Activated CD4-positive, alpha-beta T cell treated with anti-CD3 and anti-CD28 coated beads, Interleukin-2, amount 10 ng/mL, durations not matched to agents 7 days and 5 days (primary cell): ENCODE measurements at regions not wholly inside any gene's neighbourhood (a gene's known extent, or its start where the extent isn't known, plus 50 kb on each side); places are given as distances from the start of the nearest gene placed in this dataset.
"Not testable (repeated sequence)": the region's sequence is repeated elsewhere in the genome, so short reads cannot be mapped to it uniquely, and the experiment has no call there.

ENCODE experiments used
- CTCF ChIA-PET: fragments of 350-600 bp; sonication (Branson Sonifier 250); formaldehyde crosslinking; loops from one replicate; lab custom pipeline; 2021; ENCODE audit warnings: antibody characterized with exemption; lab: Charles Lee
- POLR2A ChIA-PET: fragments of 350-600 bp; sonication (Branson Sonifier 250); formaldehyde crosslinking; loops from one replicate; lab custom pipeline; 2021; ENCODE audit warnings: antibody characterized with exemption; lab: Charles Lee
- DNase-seq: peaks from one replicate; pipeline ENCODE4 v3.0.0-alpha.2; 2020
- H3K27ac Mint-ChIP-seq: one replicate; pipeline ENCODE4 v1.8.0; 2021; ENCODE audit warnings: mild to moderate bottlenecking, moderate library complexity, mixed read lengths
- H3K27me3 Mint-ChIP-seq: one replicate; pipeline ENCODE4 v1.8.0; 2021; ENCODE audit warnings: mixed read lengths
- H3K36me3 Mint-ChIP-seq: one replicate; pipeline ENCODE4 v1.8.0; 2021; ENCODE audit warnings: low read depth, mixed read lengths
- H3K4me1 Mint-ChIP-seq: one replicate; pipeline ENCODE4 v1.8.0; 2021; ENCODE audit warnings: mixed read lengths
- H3K4me3 Mint-ChIP-seq: one replicate; pipeline ENCODE4 v1.8.0; 2021; ENCODE audit warnings: mild to moderate bottlenecking, moderate library complexity, mixed read lengths
- H3K9me3 Mint-ChIP-seq: one replicate; pipeline ENCODE4 v1.8.0; 2021; ENCODE audit warnings: mixed read lengths

DNA sequence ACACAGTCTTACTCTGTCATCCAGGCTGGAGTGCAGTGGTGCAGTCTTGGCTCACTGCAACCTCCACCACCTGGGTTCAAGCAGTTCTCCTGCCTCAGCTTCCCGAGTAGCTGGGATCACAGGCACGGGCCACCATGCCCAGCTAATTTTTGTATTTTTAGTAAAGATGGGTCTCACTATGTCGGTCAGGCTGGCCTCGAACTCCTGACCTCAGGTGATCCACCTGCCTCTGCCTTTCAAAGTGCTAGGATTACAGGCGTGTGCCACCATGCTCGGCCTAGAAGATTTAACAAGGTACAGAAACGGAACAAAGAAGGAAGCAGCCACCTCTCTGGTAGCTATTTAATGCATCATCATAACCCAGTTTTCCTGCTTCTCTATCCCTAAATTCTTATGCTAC lies 113.8 kb downstream of the LARP7 start:
- H3K9me3 Mint-ChIP-seq, POLR2A ChIA-PET: not testable (repeated sequence)

DNA sequence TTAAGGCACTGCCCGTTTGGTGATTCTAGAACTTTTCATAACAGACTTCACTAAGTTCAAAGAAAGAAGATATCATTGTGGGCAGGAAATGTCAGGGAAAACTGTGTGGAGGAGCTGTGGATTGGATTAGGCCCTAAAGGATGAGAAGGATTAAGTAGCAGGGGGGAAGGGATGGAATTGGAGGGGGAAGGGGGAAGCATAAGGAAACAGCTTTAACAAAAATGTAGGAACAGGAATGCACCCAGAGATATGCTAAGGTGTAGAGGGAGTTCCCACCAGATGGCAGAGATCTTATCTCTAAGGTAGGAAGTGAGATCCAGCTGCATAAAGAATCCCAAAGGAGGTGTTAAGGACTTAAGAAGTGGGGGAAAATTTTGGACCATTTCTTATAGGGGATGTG lies 114.5 kb downstream of the LARP7 start:
- no peaks in the 10 kb centered on the region for H3K36me3 Mint-ChIP-seq
- H3K27ac Mint-ChIP-seq, result no peak overlapping the region
- no peak for DNase-seq
- no peaks in the 10 kb centered on the region for H3K9me3 Mint-ChIP-seq
- no peak overlapping the region for H3K4me3 Mint-ChIP-seq
- H3K27me3 Mint-ChIP-seq, result peaks cover 10% of the 10 kb centered on the region
- H3K4me1 Mint-ChIP-seq, result no peaks in the 10 kb centered on the region
- ChIA-PET CTCF (interaction anchor here (0.6 kb wide), 1 partner anchor 133 kb away, joined by 3 read pairs; no protein-coding TSS in a partner anchor), POLR2A (no interaction called here)

More for the DNA sequence above, 113.8 kb downstream of the LARP7 start:
- not testable (repeated sequence) for H3K4me3 Mint-ChIP-seq, H3K4me1 Mint-ChIP-seq, H3K36me3 Mint-ChIP-seq, H3K27ac Mint-ChIP-seq, DNase-seq
- CTCF ChIA-PET, result interaction anchor here (0.6 to 1.2 kb wide), 2 partner anchors 12 to 132 kb away, joined by 3 read pairs; no protein-coding TSS in a partner anchor
- H3K27me3 Mint-ChIP-seq, result peaks cover 14% of the 10 kb centered on the region

DNA sequence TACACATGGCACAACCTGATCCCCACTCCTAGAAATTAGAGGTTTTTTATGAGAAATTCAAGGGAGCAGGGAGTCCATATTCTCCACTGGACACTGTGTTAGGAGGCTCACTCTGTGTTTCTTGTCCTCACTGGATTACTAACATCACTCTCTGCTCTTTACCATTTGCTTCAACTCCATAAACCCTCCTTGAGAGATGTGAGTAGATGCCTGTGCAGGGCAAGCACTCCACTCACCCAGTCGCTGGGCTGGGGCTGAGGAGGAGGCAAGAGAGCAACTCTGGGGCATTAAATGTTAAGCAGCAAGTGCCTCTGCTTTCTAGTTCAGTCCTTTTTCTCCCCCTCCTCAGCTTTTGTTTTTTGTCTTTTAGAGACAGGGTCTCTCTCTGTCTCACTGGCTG lies 115.1 kb downstream of the LARP7 start:
- H3K4me3 Mint-ChIP-seq, result no peak overlapping the region
- H3K36me3 Mint-ChIP-seq, result no peaks in the 10 kb centered on the region
- no peaks in the 10 kb centered on the region for H3K4me1 Mint-ChIP-seq
- no peak overlapping the region for H3K27ac Mint-ChIP-seq
- POLR2A ChIA-PET, result no interaction called here
- no peaks in the 10 kb centered on the region for H3K9me3 Mint-ChIP-seq
- DNase-seq, result no peak
- CTCF ChIA-PET, result interaction anchor here (0.6 kb wide), 2 partner anchors 47 to 69 kb away, joined by 3 to 4 read pairs; no protein-coding TSS in a partner anchor
- peaks cover 9% of the 10 kb centered on the region for H3K27me3 Mint-ChIP-seq

DNA sequence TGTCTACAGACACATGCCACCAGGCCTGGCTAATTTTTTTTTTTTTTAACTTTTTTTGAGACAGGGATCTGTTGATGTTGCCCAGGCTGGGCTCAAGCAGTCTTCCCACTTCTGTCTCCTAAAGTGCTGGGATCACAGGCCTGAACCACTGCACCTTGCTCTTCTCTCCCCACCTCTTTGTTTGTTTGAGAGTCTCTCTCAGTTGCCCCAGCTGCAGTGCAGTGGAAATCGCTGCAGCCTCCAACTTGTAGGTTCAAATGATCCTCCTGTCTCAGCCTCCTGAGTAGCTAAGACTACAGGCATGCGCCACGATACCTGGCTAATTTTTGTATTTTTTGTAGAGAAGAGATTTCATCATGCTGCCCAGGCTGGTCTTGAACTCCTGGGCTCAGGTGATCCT lies 115.6 kb downstream of the LARP7 start:
- H3K27me3 Mint-ChIP-seq, result peaks cover 4% of the 10 kb centered on the region
- POLR2A ChIA-PET, result no interaction called here

DNA sequence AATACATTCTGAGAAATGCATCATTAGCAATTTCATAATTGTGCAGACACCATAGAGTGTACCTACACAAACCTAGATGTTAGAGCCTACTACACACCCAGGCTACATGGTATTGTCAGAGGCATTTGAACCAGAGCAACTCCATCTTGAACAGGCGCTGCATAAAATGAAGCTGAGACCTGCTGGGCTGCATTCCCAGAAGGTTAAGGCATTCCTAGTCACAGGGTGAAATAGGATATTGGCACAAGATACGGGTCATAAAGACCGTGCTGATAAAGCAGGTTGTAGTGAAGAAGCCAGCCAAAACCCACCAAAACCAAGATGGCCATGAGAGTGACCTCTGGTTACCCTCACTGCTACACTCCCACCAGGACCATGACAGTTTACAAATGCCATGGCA lies 116.4 kb downstream of the LARP7 start:
- Mint-ChIP-seq H3K36me3 (no peaks in the 10 kb centered on the region), H3K27ac (no peak overlapping the region), H3K4me3 (no peak overlapping the region), H3K27me3 (no peaks in the 10 kb centered on the region), H3K9me3 (no peaks in the 10 kb centered on the region), H3K4me1 (no peaks in the 10 kb centered on the region)
- POLR2A ChIA-PET, result no interaction called here
- DNase-seq, result no peak
- CTCF ChIA-PET, result interaction anchor here (1.6 kb wide), 1 partner anchor 116 kb away, joined by 4 read pairs; no protein-coding TSS in a partner anchor

More for the DNA sequence above, 115.6 kb downstream of the LARP7 start:
- Mint-ChIP-seq H3K4me3 (no peak overlapping the region), H3K27ac (no peak overlapping the region), H3K36me3 (no peaks in the 10 kb centered on the region), H3K9me3 (no peaks in the 10 kb centered on the region), H3K4me1 (no peaks in the 10 kb centered on the region)
- CTCF ChIA-PET, result interaction anchor here (0.6 kb wide), 2 partner anchors 47 to 69 kb away, joined by 3 to 4 read pairs; no protein-coding TSS in a partner anchor
- DNase-seq, result no peak

DNA sequence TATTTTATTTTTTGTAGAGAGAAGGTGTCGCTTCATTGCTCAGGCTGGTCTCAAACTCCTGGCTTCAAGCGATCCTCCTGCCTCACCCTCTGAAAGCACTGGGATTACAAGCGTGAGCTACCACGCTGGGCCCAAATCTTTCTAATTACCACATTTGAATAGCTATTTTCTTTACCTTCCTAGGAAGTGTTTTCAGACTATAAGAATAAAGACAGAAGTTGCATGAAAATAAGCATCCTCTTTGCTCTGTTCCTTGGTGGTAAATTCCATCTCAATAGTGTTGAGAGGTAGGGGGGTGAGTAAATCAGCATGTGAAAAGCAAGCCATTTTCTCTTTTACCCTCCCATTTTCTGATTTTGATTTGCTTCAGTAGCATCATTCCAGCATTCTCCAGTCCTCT lies 122.4 kb downstream of the LARP7 start:
- no peaks in the 10 kb centered on the region for H3K36me3 Mint-ChIP-seq
- CTCF ChIA-PET, result no interaction called here

DNA sequence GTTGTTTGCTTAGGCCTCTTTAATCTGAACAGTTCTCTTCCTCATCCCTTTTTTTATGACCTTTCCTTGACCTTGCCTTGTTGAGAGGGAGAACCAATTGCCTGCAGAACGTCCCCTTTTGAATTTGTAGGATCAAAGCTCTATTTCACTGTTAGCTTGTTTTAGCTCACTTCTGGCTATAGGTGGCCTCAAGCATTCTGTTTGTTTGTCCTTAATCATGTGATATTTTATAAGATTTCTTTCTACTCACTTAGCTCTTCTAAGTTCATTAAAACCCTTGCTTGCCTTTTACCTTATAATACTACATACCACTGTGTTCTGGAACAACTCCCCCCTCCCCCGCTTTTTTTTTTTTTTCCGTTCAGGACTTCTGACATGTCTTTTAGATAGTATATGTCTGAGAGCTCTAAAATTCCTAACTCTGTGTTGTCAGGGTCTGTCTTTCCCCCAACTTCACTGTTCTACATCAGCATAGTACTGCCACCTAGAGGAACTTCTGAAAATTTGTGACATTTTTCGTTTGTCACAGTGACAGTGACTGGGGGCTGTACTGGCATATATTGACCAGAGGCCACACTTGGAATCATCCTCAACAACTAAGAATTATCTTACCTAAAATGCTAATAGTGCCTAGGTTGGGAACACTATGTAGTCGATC lies 128.5 kb downstream of the LARP7 start:
- no peaks in the 10 kb centered on the region for H3K9me3 Mint-ChIP-seq
- ChIA-PET POLR2A (no interaction called here), CTCF (interaction anchor here (0.6 to 1.2 kb wide), 11 partner anchors 9 to 1740 kb away, joined by 3 to 5 read pairs (median 3); no protein-coding TSS in a partner anchor)
- H3K36me3 Mint-ChIP-seq, result no peaks in the 10 kb centered on the region
- H3K27me3 Mint-ChIP-seq, result peaks cover 4% of the 10 kb centered on the region
- DNase-seq, result peak; percentile 12
- H3K4me1 Mint-ChIP-seq, result peaks cover 4% of the 10 kb centered on the region
- no peak overlapping the region for H3K4me3 Mint-ChIP-seq
- no peak overlapping the region for H3K27ac Mint-ChIP-seq

More for the DNA sequence above, 122.4 kb downstream of the LARP7 start:
- POLR2A ChIA-PET, result no interaction called here
- Mint-ChIP-seq H3K9me3 (no peaks in the 10 kb centered on the region), H3K4me1 (peaks cover 4% of the 10 kb centered on the region), H3K27ac (no peak overlapping the region), H3K27me3 (peaks cover 4% of the 10 kb centered on the region), H3K4me3 (no peak overlapping the region)
- no peak for DNase-seq

DNA sequence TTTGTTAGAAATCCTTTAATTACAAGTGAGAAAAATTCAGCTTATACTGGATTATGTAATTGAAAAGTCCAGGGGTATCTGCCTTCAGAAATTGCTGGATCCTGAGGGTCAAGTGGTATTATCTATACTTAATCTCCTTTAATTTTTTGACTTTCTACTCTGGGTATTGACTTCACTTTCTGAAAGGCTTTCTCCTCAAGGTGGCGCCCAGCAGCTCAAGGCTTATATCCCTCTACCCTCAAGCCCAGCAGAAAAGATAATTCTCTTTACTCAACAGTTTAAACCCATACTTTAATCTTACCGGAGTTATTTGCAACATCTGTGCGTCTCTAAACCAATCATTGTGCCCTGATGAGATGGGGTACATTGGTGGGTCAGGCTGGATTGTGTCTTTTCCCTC lies 129.5 kb downstream of the LARP7 start:
- Mint-ChIP-seq H3K9me3 (no peaks in the 10 kb centered on the region), H3K4me3 (no peak overlapping the region), H3K36me3 (no peaks in the 10 kb centered on the region), H3K4me1 (peaks cover 4% of the 10 kb centered on the region), H3K27me3 (peaks cover 4% of the 10 kb centered on the region), H3K27ac (no peak overlapping the region)
- no peak for DNase-seq
- CTCF ChIA-PET, result interaction anchor here (1.0 kb wide), 1 partner anchor 172 kb away, joined by 4 read pairs; no protein-coding TSS in a partner anchor
- POLR2A ChIA-PET, result no interaction called here

DNA sequence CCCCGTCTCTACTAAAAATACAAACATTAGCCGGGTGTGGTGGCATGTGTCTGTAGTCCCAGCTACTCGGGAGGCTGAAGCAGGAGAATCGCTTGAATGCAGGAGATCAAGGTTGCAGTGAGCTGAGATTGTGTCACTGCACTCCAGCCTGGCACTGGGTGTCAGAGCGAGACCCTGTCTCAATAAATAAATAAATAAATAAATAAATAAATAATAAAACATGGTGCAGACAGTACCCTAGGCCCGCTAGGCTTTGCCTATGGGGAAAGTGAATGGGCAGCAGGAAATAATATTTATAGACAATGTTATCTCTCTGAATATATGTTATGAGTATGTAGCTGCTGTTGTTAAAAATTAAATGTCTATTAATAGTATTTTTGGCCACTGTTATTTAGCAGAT lies 130.4 kb downstream of the LARP7 start:
- DNase-seq, result no peak
- H3K4me3 Mint-ChIP-seq, result no peak overlapping the region
- no peak overlapping the region for H3K27ac Mint-ChIP-seq
- ChIA-PET POLR2A (no interaction called here), CTCF (no interaction called here)
- H3K4me1 Mint-ChIP-seq, result peaks cover 4% of the 10 kb centered on the region
- H3K27me3 Mint-ChIP-seq, result no peaks in the 10 kb centered on the region
- no peaks in the 10 kb centered on the region for H3K36me3 Mint-ChIP-seq
- no peaks in the 10 kb centered on the region for H3K9me3 Mint-ChIP-seq

DNA sequence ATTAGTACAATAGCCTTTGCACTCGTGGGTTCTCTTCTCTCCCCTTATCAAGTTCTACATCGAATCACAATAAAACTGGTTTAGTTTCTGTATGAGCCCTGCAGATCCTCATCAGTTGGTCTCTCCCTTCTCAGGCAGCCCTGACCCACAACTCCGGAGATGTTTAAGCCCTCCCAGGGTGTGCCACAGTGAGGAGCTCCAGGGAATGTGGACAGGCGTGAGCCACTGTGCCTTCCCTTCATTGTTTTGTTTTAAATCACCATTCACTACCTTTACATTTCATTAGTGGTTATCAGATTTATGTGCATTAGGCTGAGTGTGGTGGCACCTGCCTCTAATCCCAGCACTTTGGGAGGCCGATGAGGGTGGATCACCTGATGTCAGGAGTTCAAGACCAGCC lies 133.2 kb downstream of the LARP7 start:
- Mint-ChIP-seq H3K36me3 (no peaks in the 10 kb centered on the region), H3K27me3 (no peaks in the 10 kb centered on the region), H3K9me3 (no peaks in the 10 kb centered on the region), H3K4me1 (no peaks in the 10 kb centered on the region), H3K4me3 (no peak overlapping the region), H3K27ac (no peak overlapping the region)
- no peak for DNase-seq
- ChIA-PET CTCF (interaction anchor here (0.6 kb wide), 1 partner anchor 167 kb away, joined by 3 read pairs; no protein-coding TSS in a partner anchor), POLR2A (no interaction called here)

DNA sequence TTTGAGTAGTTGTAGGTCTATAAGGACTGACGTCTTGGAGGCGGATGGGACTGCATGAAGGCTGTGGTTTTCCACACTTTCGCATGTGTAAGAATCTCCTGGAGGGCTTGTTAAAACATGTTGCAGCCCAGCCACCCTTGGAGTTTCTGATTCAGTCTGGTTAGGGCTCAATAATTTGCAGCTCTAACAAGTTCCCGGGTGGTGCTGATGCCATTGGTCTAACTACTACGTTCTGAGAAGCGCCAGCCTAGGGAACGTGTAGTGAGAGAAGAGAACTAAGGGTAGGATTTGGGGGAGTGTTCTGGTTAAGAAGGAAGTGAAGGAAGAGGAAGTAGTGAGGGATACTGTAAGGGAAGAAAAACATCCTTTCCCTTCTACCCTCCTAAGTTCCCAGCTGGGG lies 138.9 kb downstream of the LARP7 start:
- no peaks in the 10 kb centered on the region for H3K4me1 Mint-ChIP-seq
- CTCF ChIA-PET, result interaction anchor here (0.9 kb wide), 1 partner anchor 55 kb away, joined by 3 read pairs; no protein-coding TSS in a partner anchor
- H3K27ac Mint-ChIP-seq, result no peak overlapping the region
- POLR2A ChIA-PET, result no interaction called here
- H3K9me3 Mint-ChIP-seq, result no peaks in the 10 kb centered on the region
- H3K36me3 Mint-ChIP-seq, result no peaks in the 10 kb centered on the region
- no peak for DNase-seq
- H3K27me3 Mint-ChIP-seq, result no peaks in the 10 kb centered on the region
- no peak overlapping the region for H3K4me3 Mint-ChIP-seq

DNA sequence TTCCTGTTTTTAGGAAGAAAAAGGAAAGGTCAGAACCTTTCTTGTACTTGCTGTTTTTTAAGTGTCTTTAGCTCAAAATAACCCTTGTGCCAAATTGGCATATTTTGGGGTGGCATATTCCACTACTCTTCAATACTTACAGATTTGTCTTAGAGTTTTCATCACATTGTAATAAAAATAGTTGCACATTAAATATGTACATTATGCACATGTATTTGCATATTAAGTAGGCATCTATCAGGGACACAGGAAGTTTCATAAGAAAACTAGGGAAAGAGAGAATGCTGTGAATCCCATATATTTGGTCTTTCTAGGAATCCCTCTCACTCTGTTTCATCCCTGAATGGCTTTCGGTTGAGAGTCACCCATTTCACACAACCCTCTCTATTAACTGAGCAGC lies 139.6 kb downstream of the LARP7 start:
- Mint-ChIP-seq H3K27ac (no peak overlapping the region), H3K4me3 (no peak overlapping the region), H3K27me3 (no peaks in the 10 kb centered on the region), H3K9me3 (no peaks in the 10 kb centered on the region), H3K36me3 (no peaks in the 10 kb centered on the region), H3K4me1 (no peaks in the 10 kb centered on the region)
- ChIA-PET CTCF (interaction anchor here (0.9 kb wide), 2 partner anchors 11 to 55 kb away, joined by 3 read pairs; no protein-coding TSS in a partner anchor), POLR2A (no interaction called here)
- DNase-seq, result no peak

DNA sequence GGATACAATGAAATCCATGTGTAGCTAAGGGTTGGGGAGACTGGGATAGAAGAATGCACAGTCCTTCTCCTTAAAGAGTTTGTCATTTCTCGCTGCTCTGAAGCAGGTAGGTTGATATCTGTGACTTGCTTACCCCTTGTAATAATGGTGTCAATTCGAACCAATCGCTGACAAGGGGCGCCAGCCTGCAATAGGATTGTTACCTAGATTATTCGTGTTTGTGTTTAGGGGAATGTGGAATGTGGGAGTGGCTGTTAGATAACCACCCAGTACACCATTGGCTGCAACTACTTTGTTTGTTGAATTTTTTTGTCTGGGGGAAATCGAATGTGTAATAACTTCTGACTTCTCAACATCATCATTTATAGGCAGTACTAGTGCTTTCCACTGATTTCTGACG lies 141.6 kb downstream of the LARP7 start:
- Mint-ChIP-seq H3K27me3 (no peaks in the 10 kb centered on the region), H3K9me3 (no peaks in the 10 kb centered on the region), H3K36me3 (no peaks in the 10 kb centered on the region), H3K4me3 (no peak overlapping the region), H3K27ac (no peak overlapping the region), H3K4me1 (no peaks in the 10 kb centered on the region)
- no peak for DNase-seq
- POLR2A ChIA-PET, result no interaction called here
- CTCF ChIA-PET, result no interaction called here
